Hepatocyte (in vitro differentiated cells): ENCODE measurements at regions not wholly inside any gene's neighbourhood (a gene's known extent, or its start where the extent isn't known, plus 50 kb on each side); places are given as distances from the start of the nearest gene placed in this dataset.

Experiments
- DNase-seq: peaks from one replicate; pipeline ENCODE4 v3.0.0-alpha.2; 2016; ENCODE audit warnings: low spot score
- H2AFZ ChIP-seq: fragments of 200-600 bp; sonication (generic); 2 replicates; pipeline ENCODE4 v1.6.0; 2016; ENCODE audit warnings: antibody characterized with exemption, mild to moderate bottlenecking
- H3K27ac ChIP-seq: fragments of 200-600 bp; sonication (generic); 2 replicates; pipeline ENCODE4 v1.5.1; 2016; ENCODE audit warnings: mild to moderate bottlenecking
- H3K27me3 ChIP-seq: fragments of 200-600 bp; sonication (generic); 2 replicates; pipeline ENCODE4 v1.6.1; 2016
- H3K36me3 ChIP-seq: fragments of 200-600 bp; sonication (generic); replicated peaks from 2 replicates; pipeline ENCODE4 v1.5.1; 2016; ENCODE audit warnings: low read depth; ENCODE audit not compliant: insufficient read depth
- H3K4me1 ChIP-seq: fragments of 200-600 bp; sonication (generic); 2 replicates; pipeline ENCODE4 v1.5.1; 2016; ENCODE audit warnings: mild to moderate bottlenecking, moderate library complexity; ENCODE audit not compliant: insufficient read depth
- H3K4me2 ChIP-seq: fragments of 200-600 bp; sonication (generic); 2 replicates; pipeline ENCODE4 v1.6.0; 2016
- H3K4me3 ChIP-seq: fragments of 200-600 bp; sonication (generic); 2 replicates; pipeline ENCODE4 v1.5.1; 2016; ENCODE audit warnings: mild to moderate bottlenecking
- H3K79me2 ChIP-seq: fragments of 200-600 bp; sonication (generic); 2 replicates; pipeline ENCODE4 v1.6.0; 2017; ENCODE audit warnings: mild to moderate bottlenecking
- H3K9me2 ChIP-seq: fragments of 200-600 bp; sonication (generic); replicated peaks from 2 replicates; pipeline ENCODE4 v1.6.0; 2017; ENCODE audit warnings: mild to moderate bottlenecking; ENCODE audit not compliant: insufficient read depth
- H3K9me3 ChIP-seq: fragments of 200-600 bp; sonication (generic); 2 replicates; pipeline ENCODE4 v1.5.1; 2016; ENCODE audit warnings: low read depth, mild to moderate bottlenecking
- H4K20me1 ChIP-seq: fragments of 200-600 bp; sonication (generic); 2 replicates; pipeline ENCODE4 v1.6.0; 2016; ENCODE audit warnings: mild to moderate bottlenecking; ENCODE audit not compliant: insufficient read depth, poor library complexity, severe bottlenecking
- EZH2 ChIP-seq: fragments of 200-600 bp; sonication (generic); IDR thresholded peaks from 2 replicates; pipeline ENCODE4 v1.6.1; 2016; ENCODE audit warnings: antibody characterized with exemption, mild to moderate bottlenecking, borderline replicate concordance
- EZH2phosphoT487 ChIP-seq: fragments of 200-600 bp; sonication (generic); IDR thresholded peaks from one replicate; pipeline ENCODE4 v1.6.1; 2018; ENCODE audit warnings: antibody characterized with exemption, mild to moderate bottlenecking, low read depth, moderate library complexity; ENCODE audit not compliant: unreplicated experiment, severe bottlenecking
- WGBS: methylation state at CpG from one replicate; pipeline ENCODE4 v1.1.6; 2016; ENCODE audit warnings: low lambda C conversion rate; ENCODE audit errors: missing lambda C conversion rate; 5-methylcytosine and 5-hydroxymethylcytosine counted together
- TF ChIP-seq, protein P1 (sequence below): fragments of 200-600 bp; sonication (generic); IDR thresholded peaks from 2 replicates; pipeline ENCODE4 v1.5.1; 2016; ENCODE audit warnings: antibody characterized with exemption, mild to moderate bottlenecking; ENCODE audit not compliant: poor library complexity

DNA sequence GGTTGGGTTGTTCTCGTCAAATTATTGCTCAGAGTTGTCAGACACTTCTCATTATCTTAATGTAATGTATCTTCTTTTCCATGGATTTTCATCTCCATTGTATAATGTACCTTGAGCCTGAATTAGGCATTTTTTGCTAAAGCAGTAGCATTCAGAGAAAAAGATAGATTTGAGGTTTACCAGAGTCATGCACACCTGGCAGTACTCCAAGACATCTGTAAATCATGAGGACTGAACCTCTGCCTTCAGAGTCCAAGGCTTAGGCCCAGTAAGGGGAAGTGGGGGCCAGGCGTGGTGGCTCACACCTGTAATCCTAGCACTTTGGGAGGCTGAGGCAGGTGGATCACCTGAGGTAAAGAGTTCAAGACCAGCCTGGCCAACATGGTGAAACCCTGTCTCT lies 624.3 kb upstream of the MBL2 start:
- no peaks in the 10 kb centered on the region for H3K79me2 ChIP-seq
- H3K9me3 ChIP-seq: no peaks in the 10 kb centered on the region
- no peak overlapping the region for H3K4me2 ChIP-seq
- H3K36me3 ChIP-seq: no peaks in the 10 kb centered on the region
- H4K20me1 ChIP-seq: no peaks in the 10 kb centered on the region
- DNase-seq: no peak
- no peaks in the 10 kb centered on the region for H3K4me1 ChIP-seq
- H3K27ac ChIP-seq: no peak overlapping the region
- H3K9me2 ChIP-seq: no peaks in the 10 kb centered on the region
- H2AFZ ChIP-seq: no peak overlapping the region
- H3K4me3 ChIP-seq: no peak overlapping the region
- WGBS: 93% methylated on average over 2 of the region's 2 CpGs
- H3K27me3 ChIP-seq: no peaks in the 10 kb centered on the region
- TF ChIP-seq EZH2phosphoT487 (no peak), EZH2 (no peak)
- TF ChIP-seq, protein P1, sequence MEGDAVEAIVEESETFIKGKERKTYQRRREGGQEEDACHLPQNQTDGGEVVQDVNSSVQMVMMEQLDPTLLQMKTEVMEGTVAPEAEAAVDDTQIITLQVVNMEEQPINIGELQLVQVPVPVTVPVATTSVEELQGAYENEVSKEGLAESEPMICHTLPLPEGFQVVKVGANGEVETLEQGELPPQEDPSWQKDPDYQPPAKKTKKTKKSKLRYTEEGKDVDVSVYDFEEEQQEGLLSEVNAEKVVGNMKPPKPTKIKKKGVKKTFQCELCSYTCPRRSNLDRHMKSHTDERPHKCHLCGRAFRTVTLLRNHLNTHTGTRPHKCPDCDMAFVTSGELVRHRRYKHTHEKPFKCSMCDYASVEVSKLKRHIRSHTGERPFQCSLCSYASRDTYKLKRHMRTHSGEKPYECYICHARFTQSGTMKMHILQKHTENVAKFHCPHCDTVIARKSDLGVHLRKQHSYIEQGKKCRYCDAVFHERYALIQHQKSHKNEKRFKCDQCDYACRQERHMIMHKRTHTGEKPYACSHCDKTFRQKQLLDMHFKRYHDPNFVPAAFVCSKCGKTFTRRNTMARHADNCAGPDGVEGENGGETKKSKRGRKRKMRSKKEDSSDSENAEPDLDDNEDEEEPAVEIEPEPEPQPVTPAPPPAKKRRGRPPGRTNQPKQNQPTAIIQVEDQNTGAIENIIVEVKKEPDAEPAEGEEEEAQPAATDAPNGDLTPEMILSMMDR: no peak

DNA sequence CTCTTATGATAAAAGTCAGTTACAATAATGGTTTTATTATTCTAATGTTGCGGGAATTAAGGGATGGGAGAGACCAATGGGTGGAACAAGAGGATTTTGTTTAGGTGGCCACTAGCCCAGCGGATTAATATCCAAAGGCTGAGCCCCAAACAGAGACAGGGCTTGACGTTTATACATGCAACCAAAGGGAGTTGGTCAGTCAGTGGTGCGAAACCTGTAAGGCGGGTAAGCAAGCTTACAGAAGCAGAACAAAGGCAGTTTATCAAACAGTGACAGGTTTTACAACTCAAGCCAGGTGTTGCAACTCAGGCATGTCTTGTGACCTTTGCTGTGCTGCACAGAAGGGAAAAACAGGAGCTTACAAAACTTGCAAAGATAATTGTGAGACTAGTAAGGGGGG lies 622.9 kb upstream of the MBL2 start:
- Histone ChIP-seq H3K27ac (no peak overlapping the region), H3K9me2 (no peaks in the 10 kb centered on the region), H3K79me2 (no peaks in the 10 kb centered on the region), H4K20me1 (no peaks in the 10 kb centered on the region), H3K36me3 (no peaks in the 10 kb centered on the region), H3K4me2 (no peak overlapping the region), H3K9me3 (no peaks in the 10 kb centered on the region), H2AFZ (no peak overlapping the region), H3K4me3 (no peak overlapping the region), H3K27me3 (no peaks in the 10 kb centered on the region), H3K4me1 (no peaks in the 10 kb centered on the region)
- WGBS: 93% methylated on average over 5 of the region's 5 CpGs
- TF ChIP-seq EZH2phosphoT487 (no peak), EZH2 (no peak)
- TF ChIP-seq, protein P1: no peak
- DNase-seq: no peak

DNA sequence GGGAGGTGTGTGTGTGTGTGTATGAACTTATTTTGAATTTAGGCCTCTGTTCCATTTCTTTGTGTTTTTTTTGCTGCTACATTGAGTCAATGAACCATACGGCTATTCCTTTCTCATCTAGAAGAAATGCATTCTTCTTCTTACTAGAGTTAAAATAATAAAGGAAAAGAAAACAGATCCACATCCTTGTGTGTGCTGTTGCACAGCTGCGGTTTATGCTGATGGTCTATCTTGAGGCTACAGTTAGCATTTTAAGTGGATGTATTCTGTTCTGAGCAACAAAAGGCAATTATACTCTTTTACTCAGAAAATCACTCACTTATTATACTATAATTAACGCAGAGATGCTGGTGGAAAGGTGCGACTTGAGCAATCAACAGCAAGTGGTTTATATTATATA lies 615.0 kb upstream of the MBL2 start:
- Histone ChIP-seq H3K9me2 (no peaks in the 10 kb centered on the region), H3K79me2 (no peaks in the 10 kb centered on the region), H3K4me1 (no peaks in the 10 kb centered on the region), H3K36me3 (no peaks in the 10 kb centered on the region), H4K20me1 (no peaks in the 10 kb centered on the region), H3K9me3 (no peaks in the 10 kb centered on the region), H3K4me3 (no peak overlapping the region), H3K27me3 (no peaks in the 10 kb centered on the region), H3K27ac (no peak overlapping the region), H3K4me2 (no peak overlapping the region), H2AFZ (no peak overlapping the region)
- 96% methylated on average over 4 of the region's 4 CpGs for WGBS
- no peak for DNase-seq
- TF ChIP-seq EZH2 (no peak), EZH2phosphoT487 (no peak)
- TF ChIP-seq, protein P1: no peak

DNA sequence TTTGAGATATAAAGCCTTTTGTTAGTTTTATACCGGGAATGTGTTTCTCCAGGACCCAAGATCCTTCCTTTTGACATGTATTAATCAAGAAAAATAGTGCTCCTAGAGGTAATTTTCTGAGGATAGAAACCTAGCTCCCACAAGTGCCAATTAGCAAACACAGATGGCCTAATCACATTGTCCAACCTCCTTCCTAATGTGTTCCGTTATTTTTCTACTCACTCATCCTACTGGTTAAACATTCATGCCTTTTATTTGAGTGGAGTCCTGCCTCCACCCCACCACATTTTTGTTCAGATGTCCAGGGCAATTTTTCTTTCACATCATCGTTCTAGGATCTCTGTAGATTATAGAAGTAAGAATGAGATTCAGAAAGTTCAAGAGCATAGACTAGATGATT lies 610.0 kb upstream of the MBL2 start:
- Histone ChIP-seq H3K9me3 (no peaks in the 10 kb centered on the region), H3K27me3 (no peaks in the 10 kb centered on the region), H3K4me1 (no peaks in the 10 kb centered on the region), H3K4me2 (no peak overlapping the region), H3K27ac (no peak overlapping the region), H3K9me2 (no peaks in the 10 kb centered on the region), H3K79me2 (no peaks in the 10 kb centered on the region), H2AFZ (no peak overlapping the region), H3K4me3 (no peak overlapping the region), H3K36me3 (no peaks in the 10 kb centered on the region), H4K20me1 (no peaks in the 10 kb centered on the region)
- WGBS: 86% methylated on average over 3 of the region's 3 CpGs
- DNase-seq: no peak
- TF ChIP-seq, protein P1: no peak
- TF ChIP-seq EZH2phosphoT487 (no peak), EZH2 (no peak)
